Activated T-cell treated with anti-CD3 and anti-CD28 coated beads, Interleukin-2, amount 50 U/mL, for 48 hours (primary cell): ENCODE measurements at regions not wholly inside any gene's neighbourhood (a gene's known extent, or its start where the extent isn't known, plus 50 kb on each side); places are given as distances from the start of the nearest gene placed in this dataset.
A peak's percentile ranks its signal among the peaks of the same experiment; 100 is the strongest.
"Not testable (repeated sequence)": the region's sequence is repeated elsewhere in the genome, so short reads cannot be mapped to it uniquely, and the experiment has no call there.

Experiments used
- DNase-seq, 2 experiments: peaks; one replicate each; pipeline ENCODE4 v3.0.0-alpha.2; 2020

GRCh38 chr3:33919312-33920120, 121.1 kb downstream of the PDCD6IP start:
- DNase-seq: no peak

GRCh38 chr3:33920511-33920910, 122.1 kb downstream of the PDCD6IP start:
- DNase-seq: no peak

GRCh38 chr3:33921608-33922007, 123.2 kb downstream of the PDCD6IP start:
- DNase-seq: no peak

- no peak for DNase-seq
Measured at GRCh38 chr3:33926998-33927605, 128.7 kb downstream of the PDCD6IP start.

GRCh38 chr3:33929813-33930212, 131.4 kb downstream of the PDCD6IP start:
- DNase-seq: no peak

- no peak for DNase-seq
Measured at GRCh38 chr3:33931512-33931911, 133.1 kb downstream of the PDCD6IP start.

GRCh38 chr3:33932010-33932764, 133.8 kb downstream of the PDCD6IP start:
- no peak for DNase-seq

GRCh38 chr3:33936171-33936920, 137.9 kb downstream of the PDCD6IP start:
- DNase-seq: no peak

GRCh38 chr3:33936921-33937525, 138.6 kb downstream of the PDCD6IP start:
- DNase-seq: no peak

GRCh38 chr3:33937628-33938027, 139.2 kb downstream of the PDCD6IP start:
- DNase-seq: no peak

GRCh38 chr3:33940149-33940548, 141.7 kb downstream of the PDCD6IP start:
- peak; percentile 21 to 24 for DNase-seq

- no peak for DNase-seq
Measured at GRCh38 chr3:33940736-33941135, 142.3 kb downstream of the PDCD6IP start.

- DNase-seq: peak in 1 of 2 experiments; percentile 18
Measured at GRCh38 chr3:33941804-33942203, 143.4 kb downstream of the PDCD6IP start.

- DNase-seq: no peak
Measured at GRCh38 chr3:33942483-33943150, 144.2 kb downstream of the PDCD6IP start.

- DNase-seq: no peak
Measured at GRCh38 chr3:33943277-33943676, 144.8 kb downstream of the PDCD6IP start.

- not testable (repeated sequence) for DNase-seq
Measured at GRCh38 chr3:33946612-33947011, 148.2 kb downstream of the PDCD6IP start.

- DNase-seq: no peak
Measured at GRCh38 chr3:33947272-33948195, 149.1 kb downstream of the PDCD6IP start.

GRCh38 chr3:33949074-33949473, 150.6 kb downstream of the PDCD6IP start:
- DNase-seq: no peak

GRCh38 chr3:33954956-33955355, 156.5 kb downstream of the PDCD6IP start:
- DNase-seq: no peak

- no peak for DNase-seq
Measured at GRCh38 chr3:33956206-33956605, 157.8 kb downstream of the PDCD6IP start.

GRCh38 chr3:33956776-33957175, 158.3 kb downstream of the PDCD6IP start:
- DNase-seq: no peak
